Fibroblast of skin of right quadriceps (primary cell): ENCODE measurements at regions not wholly inside any gene's neighbourhood (a gene's known extent, or its start where the extent isn't known, plus 50 kb on each side); places are given as distances from the start of the nearest gene placed in this dataset.
A peak's percentile ranks its signal among the peaks of the same experiment; 100 is the strongest.

Source experiments
- DNase-seq: peaks from one replicate; pipeline ENCODE4 v3.0.0-alpha.2; 2013

- no peak for DNase-seq
Measured at GRCh38 chr3:117485841-117486240, 776.3 kb downstream of the TUSC7 start.

DNA sequence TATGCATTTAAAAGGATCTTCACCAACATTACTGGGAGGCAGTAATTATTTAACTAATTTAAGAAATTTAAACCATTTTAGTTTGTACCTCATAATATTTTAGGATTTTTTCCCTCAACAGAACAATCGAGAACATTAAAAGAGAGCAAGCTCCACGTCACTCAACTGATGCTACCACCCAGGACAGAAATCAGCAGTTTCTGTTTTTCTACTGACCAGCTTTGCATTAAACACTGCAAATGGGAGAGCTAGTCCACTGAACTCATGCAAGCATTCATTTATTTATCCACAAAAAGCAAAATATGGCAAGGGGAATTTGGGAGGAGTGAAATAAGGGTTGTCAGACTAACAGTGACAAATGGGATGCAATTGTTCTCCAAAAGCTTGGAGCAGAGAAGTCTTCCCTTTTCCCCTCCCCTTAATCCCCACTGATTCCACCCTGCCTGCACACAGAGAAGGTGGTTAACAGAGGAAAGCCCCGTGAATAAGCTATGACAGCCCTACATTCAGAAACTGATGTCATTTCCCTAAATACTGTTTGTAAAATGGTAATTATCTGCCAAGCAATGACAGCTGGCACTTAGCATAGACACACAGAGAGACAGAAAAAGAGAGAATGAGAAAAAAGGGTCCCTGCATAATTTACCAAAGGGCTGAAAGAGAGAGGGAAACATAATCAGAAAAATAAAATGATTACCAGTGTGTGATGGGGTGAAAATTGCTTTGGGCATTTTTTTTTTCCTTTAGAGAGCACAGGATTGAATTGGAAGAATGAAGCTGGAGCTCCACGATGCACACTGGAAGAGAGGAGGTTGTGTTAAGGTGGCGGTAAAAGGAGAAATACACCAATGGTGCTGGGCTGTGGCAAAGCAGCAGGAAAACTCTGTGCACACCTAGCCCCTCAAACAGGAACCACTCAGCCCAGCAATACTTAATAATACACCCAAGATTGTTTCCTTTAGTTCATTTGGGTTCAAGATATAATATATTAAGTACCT is 777.4 kb downstream of the TUSC7 start:
- no peak for DNase-seq

- no peak for DNase-seq
Measured at GRCh38 chr3:117488983-117489382, 779.4 kb downstream of the TUSC7 start.

DNA sequence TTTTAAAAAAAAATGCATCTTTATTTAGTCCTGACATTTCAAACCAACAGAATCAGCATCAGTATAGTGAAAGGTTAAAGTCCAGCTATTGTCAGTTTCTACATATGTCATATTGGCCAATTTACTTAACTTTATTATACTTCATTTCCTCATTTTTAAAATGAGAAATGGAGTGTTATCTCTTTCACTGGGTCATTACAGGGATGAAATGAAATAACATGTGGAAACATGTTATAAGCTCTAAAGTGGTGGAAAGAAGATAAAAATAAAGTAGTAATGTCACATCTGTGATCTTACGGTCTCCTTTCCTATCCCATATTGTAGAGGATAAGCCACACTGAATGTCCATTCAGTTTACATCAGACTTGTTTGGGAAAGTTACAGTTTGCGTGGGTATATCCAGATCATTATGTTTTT is 780.1 kb downstream of the TUSC7 start:
- no peak for DNase-seq

DNA sequence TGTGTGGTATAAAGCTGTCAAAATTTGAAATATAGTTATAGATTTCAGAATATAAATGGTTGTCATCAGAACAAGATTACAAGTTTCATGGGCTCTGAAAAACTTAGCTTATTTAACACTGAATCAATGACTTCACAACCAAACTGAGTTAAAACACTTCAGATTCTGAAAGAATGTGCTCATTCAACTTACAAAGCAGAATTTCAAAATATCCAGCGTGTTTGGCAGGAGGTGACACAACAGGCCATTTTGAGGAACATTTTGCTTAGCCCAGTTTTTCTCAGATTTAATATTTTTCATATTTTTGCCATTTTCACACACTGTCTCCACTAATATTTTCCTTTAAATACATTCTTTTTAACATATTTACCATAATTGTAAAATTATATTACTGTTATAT is 781.1 kb downstream of the TUSC7 start:
- DNase-seq = no peak

- DNase-seq = peak; percentile 35
Measured at GRCh38 chr3:117495620-117496019, 786.0 kb downstream of the TUSC7 start.

DNA sequence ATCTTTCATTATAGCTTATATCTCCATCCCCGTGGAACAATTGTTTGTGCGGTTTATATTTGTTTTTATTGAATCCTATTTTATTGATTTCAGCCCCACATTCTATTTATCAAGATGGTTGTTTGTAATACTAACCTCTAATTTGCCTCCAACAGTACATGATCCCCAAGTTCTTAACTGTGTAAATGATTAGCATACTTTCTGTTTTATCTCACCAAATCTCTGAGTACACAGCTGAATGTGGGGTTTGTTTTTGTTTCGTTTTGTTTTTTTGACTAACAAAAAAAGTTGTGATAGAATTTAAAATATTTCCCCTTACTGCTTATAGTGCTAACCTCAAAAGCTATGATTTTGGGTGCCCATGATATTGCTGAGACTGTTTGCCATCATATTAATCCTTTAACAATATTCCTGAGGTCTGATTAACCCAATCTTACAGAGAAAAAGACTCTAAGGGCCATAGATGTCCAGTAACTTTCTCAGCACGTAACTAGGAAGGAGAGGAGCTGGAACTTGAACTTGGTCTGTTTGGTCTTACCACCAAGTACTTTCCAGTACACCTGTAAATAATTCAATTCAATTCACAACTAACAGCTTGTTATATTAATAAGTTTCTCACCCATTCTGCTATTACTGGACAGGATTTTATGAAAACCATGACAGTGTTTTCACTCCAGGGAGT is 789.8 kb downstream of the TUSC7 start:
- DNase-seq = no peak

GRCh38 chr3:117507958-117508357 is 798.4 kb downstream of the TUSC7 start:
- no peak for DNase-seq

DNA sequence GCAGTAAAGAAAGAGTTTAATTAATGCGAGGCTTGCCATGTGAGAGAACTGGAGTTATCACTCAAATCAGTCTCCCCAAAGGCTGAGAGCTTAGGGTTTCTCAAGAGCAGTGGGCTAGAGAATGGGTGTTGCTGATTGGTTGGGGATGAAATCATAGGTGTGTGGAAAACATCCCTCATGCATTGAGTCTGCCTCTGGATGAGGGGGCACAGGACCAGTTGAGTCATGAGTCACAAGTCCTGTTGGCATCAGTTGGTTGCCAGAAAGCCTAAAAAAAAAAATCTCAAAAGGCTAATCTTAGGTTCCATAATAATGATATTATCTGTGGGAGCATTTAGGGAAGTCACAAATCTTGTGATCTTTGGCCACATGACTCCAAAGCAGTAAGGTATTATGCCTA is 800.3 kb downstream of the TUSC7 start:
- DNase-seq = no peak

DNA sequence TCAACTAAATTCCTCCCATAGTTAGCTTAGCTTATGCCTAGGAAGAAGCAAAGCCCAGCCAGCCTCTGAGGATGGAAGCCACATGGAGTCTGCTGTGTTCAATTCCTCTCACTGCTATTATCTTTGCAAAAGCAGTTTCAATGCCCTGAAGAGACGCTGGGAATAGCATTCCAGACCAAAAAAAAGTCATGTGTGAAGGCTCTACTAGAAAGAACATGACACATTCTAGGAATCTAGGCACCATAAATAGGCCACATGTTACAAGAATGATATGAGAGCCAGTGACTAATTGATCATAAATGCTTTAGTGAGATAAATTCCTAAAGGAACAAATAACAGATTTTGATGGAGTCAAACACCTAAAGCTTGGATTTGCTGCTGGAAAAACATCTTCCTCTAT is 800.8 kb downstream of the TUSC7 start:
- peak; percentile 86 for DNase-seq

DNA sequence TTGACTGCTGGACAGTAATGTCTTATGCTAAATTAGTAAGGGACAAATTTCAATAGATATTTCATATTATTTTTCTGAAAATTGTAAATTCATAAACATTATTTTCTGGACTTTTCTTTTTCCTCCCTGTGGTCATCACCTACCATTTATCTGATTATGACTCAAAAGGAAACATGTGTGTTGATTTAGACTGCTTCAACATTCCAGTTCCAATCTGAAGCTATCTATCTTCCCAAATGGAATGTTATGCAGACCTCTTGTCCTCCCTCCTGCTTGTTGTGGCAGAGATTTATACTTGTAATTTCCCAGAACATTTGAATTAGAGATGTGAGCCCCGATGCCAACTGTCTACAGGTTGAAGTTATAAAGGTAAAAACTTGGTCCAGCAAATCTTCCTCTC is 803.4 kb downstream of the TUSC7 start:
- DNase-seq = peak; percentile 59

GRCh38 chr3:117515309-117515708 is 805.7 kb downstream of the TUSC7 start:
- no peak for DNase-seq

GRCh38 chr3:117518364-117518763 is 808.8 kb downstream of the TUSC7 start:
- DNase-seq = no peak

GRCh38 chr3:117519776-117520175 is 810.2 kb downstream of the TUSC7 start:
- no peak for DNase-seq

GRCh38 chr3:117520582-117520981 is 811.0 kb downstream of the TUSC7 start:
- no peak for DNase-seq

- no peak for DNase-seq
Measured at GRCh38 chr3:117523418-117523817, 813.8 kb downstream of the TUSC7 start.

DNA sequence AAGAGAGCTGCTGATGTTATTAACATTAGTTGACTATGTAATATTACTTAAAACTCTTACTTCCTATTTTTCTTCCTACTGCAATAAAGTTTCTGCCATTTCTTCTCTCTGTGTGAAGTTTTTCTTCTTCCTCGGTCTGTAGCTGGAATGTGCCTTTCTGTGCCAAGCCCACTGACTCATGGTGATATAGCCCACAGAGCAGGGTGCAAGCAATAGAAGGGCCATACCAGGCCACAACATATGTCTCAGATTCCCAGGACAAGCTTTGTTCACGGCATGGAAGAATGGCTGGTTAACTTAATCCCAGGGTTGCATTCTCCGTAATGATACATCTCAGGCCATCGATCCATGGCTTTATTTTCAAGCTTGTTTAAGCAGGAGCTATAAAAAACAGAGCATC is 815.3 kb downstream of the TUSC7 start:
- DNase-seq = peak; percentile 80

- peak; percentile 32 for DNase-seq
Measured at GRCh38 chr3:117526470-117527079, 817.0 kb downstream of the TUSC7 start.

GRCh38 chr3:117527346-117527745 is 817.8 kb downstream of the TUSC7 start:
- DNase-seq = no peak

DNA sequence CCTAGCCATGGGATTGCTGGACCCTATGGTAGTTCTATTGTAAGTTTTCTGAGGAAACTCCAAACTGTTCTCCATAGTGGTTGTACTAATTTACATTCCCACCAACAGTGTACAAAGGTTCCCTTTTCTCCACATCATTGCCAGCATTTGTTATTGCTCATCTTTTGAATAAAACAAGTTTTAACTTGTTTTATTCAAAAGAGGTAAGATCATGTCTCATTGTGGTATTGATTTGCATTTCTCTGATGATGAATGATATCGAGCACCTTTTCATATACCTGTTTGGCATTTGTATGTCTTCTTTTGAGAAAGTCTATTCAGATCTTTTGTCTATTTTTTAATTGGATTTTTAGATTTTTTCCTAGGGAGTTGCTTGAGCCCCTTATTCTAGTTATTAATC is 819.1 kb downstream of the TUSC7 start:
- DNase-seq = no peak

- DNase-seq = peak; percentile 19
Measured at GRCh38 chr3:117531078-117531767, 821.6 kb downstream of the TUSC7 start.

GRCh38 chr3:117532268-117532667 is 822.7 kb downstream of the TUSC7 start:
- no peak for DNase-seq

DNA sequence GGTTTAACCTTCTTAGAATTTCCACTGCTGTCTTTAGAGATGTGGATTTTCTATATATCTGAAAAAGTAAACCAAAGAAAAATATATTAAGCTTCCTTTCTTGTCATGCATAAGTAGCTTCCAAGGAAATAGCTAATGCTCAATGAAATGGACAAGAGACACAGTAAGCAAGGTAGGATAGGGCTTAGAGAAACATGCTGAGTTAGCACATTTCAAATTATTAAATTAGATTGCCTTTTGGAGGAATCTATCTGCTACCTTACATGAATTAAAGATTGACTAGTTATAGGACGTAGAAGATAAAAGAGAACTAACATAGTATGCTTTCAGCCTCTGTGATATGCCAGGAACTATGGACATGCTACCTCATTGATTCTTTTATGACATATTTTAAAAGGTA is 824.6 kb downstream of the TUSC7 start:
- no peak for DNase-seq
